Suprapubic skin (tissue), 4 donors: ENCODE measurements at regions not wholly inside any gene's neighbourhood (a gene's known extent, or its start where the extent isn't known, plus 50 kb on each side); places are given as distances from the start of the nearest gene placed in this dataset.

Experiments
- DNase-seq, 2 donors: peaks; one replicate each; pipeline ENCODE4 v3.0.0-alpha.2; 2019; ENCODE audit warnings: low spot score in 2 of 2
- H3K27ac ChIP-seq: fragments of 200-600 bp; sonication (generic); one replicate; pipeline ENCODE4 v1.5.1; 2019
- H3K27me3 ChIP-seq: fragments of 200-600 bp; sonication (generic); one replicate; pipeline ENCODE4 v1.5.1; 2019
- H3K36me3 ChIP-seq: fragments of 200-600 bp; sonication (generic); one replicate; pipeline ENCODE4 v1.5.1; 2019
- H3K4me1 ChIP-seq: fragments of 200-600 bp; sonication (generic); one replicate; pipeline ENCODE4 v1.5.1; 2019
- H3K4me3 ChIP-seq: fragments of 200-600 bp; sonication (generic); one replicate; pipeline ENCODE4 v1.5.1; 2019; ENCODE audit warnings: mild to moderate bottlenecking
- H3K9me3 ChIP-seq: fragments of 200-600 bp; sonication (generic); one replicate; pipeline ENCODE4 v1.5.1; 2019
- CTCF ChIP-seq, 2 donors: fragments of 200-600 bp in 1 of 2; fragments of 450-650 bp in 1 of 2; sonication (generic) in 1 of 2; IDR thresholded peaks; one replicate each; pipeline ENCODE4 v1.5.1; 2016 to 2019; ENCODE audit warnings: antibody characterized with exemption in 2 of 2, mild to moderate bottlenecking in 1 of 2, moderate library complexity in 1 of 2
- EP300 ChIP-seq: sonication (generic); formaldehyde crosslinking; IDR thresholded peaks from one replicate; pipeline ENCODE4 v1.6.1; 2017; ENCODE audit warnings: antibody characterized with exemption
- POLR2A ChIP-seq, 2 donors: fragments of 450-650 bp; IDR thresholded peaks; one replicate each; pipeline ENCODE4 v1.6.1; 2017; ENCODE audit warnings: antibody characterized with exemption in 2 of 2, mild to moderate bottlenecking in 2 of 2, moderate library complexity in 2 of 2
- POLR2AphosphoS5 ChIP-seq, 3 donors: sonication (generic); formaldehyde crosslinking; IDR thresholded peaks; one replicate each; pipeline ENCODE4 v1.6.1; 2017; ENCODE audit warnings: antibody characterized with exemption in 3 of 3
- WGBS: methylation state at CpG from one replicate; pipeline ENCODE4 v1.1.5; 2018; 5-methylcytosine and 5-hydroxymethylcytosine counted together

DNA sequence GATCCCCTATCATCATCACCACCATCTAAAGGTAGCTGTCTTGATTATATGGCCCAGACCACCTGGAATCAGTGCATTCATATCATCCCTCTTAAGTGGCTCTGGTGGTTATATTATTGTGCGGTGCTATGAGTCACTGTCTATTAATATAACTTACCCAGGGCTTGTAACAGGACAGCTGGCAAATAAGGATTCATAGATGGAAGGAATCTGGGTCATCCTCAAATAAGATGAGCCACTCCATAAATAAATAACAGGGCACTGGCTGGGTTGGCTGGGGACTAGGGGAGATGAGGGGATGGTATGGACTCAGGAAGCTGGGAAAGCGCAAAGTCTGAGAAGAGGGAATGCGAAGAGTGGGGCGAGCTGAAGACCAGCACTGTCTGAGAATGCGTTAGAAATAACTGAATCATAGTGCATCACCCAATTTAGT lies 216.1 kb downstream of the NUAK1 start:
- whole genome bisulfite sequencing = 79% methylated on average over 5 of the region's 5 CpGs
- TF ChIP-seq POLR2AphosphoS5 (IDR thresholded peaks at IDR 0.05) (no peak), EP300 (no peak), POLR2A (IDR thresholded peaks at IDR 0.05) (no peak), CTCF (IDR thresholded peaks at IDR 0.05) (no peak)
- Histone ChIP-seq H3K27ac (peak overlapping the region; percentile 18), H3K4me1 (peaks cover 38% of the 10 kb centered on the region), H3K27me3 (no peaks in the 10 kb centered on the region), H3K36me3 (no peaks in the 10 kb centered on the region), H3K9me3 (no peaks in the 10 kb centered on the region), H3K4me3 (no peak overlapping the region)
- DNase-seq = no peak

GRCh38 chr12:105924526-105925208 lies 214.1 kb downstream of the NUAK1 start:
- H3K36me3 ChIP-seq = no peaks in the 10 kb centered on the region
- no peak for TF ChIP-seq POLR2A (IDR thresholded peaks at IDR 0.05)
- TF ChIP-seq CTCF (IDR thresholded peaks at IDR 0.05) = no peak
- no peak for TF ChIP-seq POLR2AphosphoS5 (IDR thresholded peaks at IDR 0.05)
- TF ChIP-seq EP300 = no peak
- 64% methylated on average over 7 of the region's 7 CpGs for WGBS
- no peak for DNase-seq
- H3K27ac ChIP-seq = no peak overlapping the region
- H3K9me3 ChIP-seq = no peaks in the 10 kb centered on the region
- no peak overlapping the region for H3K4me3 ChIP-seq
- H3K4me1 ChIP-seq = peaks cover 40% of the 10 kb centered on the region
- H3K27me3 ChIP-seq = no peaks in the 10 kb centered on the region

- 90% methylated on average over 5 of the region's 5 CpGs for WGBS
- H3K4me3 ChIP-seq = no peak overlapping the region
- DNase-seq = no peak
- no peaks in the 10 kb centered on the region for H3K9me3 ChIP-seq
- TF ChIP-seq POLR2A (IDR thresholded peaks at IDR 0.05) = no peak
- TF ChIP-seq CTCF (IDR thresholded peaks at IDR 0.05) = no peak
- no peak for TF ChIP-seq POLR2AphosphoS5 (IDR thresholded peaks at IDR 0.05)
- no peak for TF ChIP-seq EP300
- no peaks in the 10 kb centered on the region for H3K36me3 ChIP-seq
- no peak overlapping the region for H3K27ac ChIP-seq
- peaks cover 33% of the 10 kb centered on the region for H3K4me1 ChIP-seq
- H3K27me3 ChIP-seq = no peaks in the 10 kb centered on the region
Measured at GRCh38 chr12:105927564-105927963, 211.2 kb downstream of the NUAK1 start.

GRCh38 chr12:105928436-105928835 lies 210.3 kb downstream of the NUAK1 start:
- peaks cover 38% of the 10 kb centered on the region for H3K4me1 ChIP-seq
- 55% methylated on average over 3 of the region's 3 CpGs for WGBS
- H3K9me3 ChIP-seq = no peaks in the 10 kb centered on the region
- TF ChIP-seq POLR2AphosphoS5 (IDR thresholded peaks at IDR 0.05) (no peak), POLR2A (IDR thresholded peaks at IDR 0.05) (no peak), CTCF (IDR thresholded peaks at IDR 0.05) (no peak), EP300 (no peak)
- H3K27me3 ChIP-seq = no peaks in the 10 kb centered on the region
- H3K27ac ChIP-seq = peak overlapping the region; percentile 49
- DNase-seq = no peak
- H3K4me3 ChIP-seq = no peak overlapping the region
- H3K36me3 ChIP-seq = no peaks in the 10 kb centered on the region

DNA sequence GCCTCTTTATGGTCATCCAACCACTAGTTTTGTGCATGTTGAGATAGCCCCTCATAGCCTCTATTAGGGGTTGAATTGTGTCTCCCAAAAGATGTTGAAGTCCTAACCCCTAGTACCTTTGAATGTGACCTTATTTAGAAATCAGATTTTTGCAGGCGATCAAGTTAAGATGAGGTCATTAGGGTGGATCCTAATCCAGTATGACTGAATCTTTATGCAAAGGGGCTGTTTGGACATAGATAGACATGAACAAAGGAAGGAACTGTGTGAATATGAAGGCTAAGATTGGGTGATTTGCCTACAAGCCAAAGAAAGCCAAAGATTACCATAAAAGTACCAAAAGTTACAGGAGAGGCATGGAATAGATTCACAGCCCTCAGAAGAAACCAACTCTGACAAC lies 209.6 kb downstream of the NUAK1 start:
- DNase-seq = no peak
- H3K9me3 ChIP-seq = no peaks in the 10 kb centered on the region
- H3K36me3 ChIP-seq = no peaks in the 10 kb centered on the region
- no peak for TF ChIP-seq EP300
- TF ChIP-seq POLR2A (IDR thresholded peaks at IDR 0.05) = no peak
- no peak for TF ChIP-seq POLR2AphosphoS5 (IDR thresholded peaks at IDR 0.05)
- no peak for TF ChIP-seq CTCF (IDR thresholded peaks at IDR 0.05)
- H3K4me3 ChIP-seq = no peak overlapping the region
- 79% methylated on average over 1 of the region's 1 CpG for WGBS
- peaks cover 46% of the 10 kb centered on the region for H3K4me1 ChIP-seq
- no peaks in the 10 kb centered on the region for H3K27me3 ChIP-seq
- no peak overlapping the region for H3K27ac ChIP-seq
